CD4-positive, alpha-beta T cell treated with Interferon alpha-2 for 1 hour (primary cell): ENCODE measurements at regions not wholly inside any gene's neighbourhood (a gene's known extent, or its start where the extent isn't known, plus 50 kb on each side); places are given as distances from the start of the nearest gene placed in this dataset.

Experiments
- DNase-seq, 2 donors: peaks; one replicate each; pipeline ENCODE4 v3.0.0-alpha.2; 2020 to 2022

DNA sequence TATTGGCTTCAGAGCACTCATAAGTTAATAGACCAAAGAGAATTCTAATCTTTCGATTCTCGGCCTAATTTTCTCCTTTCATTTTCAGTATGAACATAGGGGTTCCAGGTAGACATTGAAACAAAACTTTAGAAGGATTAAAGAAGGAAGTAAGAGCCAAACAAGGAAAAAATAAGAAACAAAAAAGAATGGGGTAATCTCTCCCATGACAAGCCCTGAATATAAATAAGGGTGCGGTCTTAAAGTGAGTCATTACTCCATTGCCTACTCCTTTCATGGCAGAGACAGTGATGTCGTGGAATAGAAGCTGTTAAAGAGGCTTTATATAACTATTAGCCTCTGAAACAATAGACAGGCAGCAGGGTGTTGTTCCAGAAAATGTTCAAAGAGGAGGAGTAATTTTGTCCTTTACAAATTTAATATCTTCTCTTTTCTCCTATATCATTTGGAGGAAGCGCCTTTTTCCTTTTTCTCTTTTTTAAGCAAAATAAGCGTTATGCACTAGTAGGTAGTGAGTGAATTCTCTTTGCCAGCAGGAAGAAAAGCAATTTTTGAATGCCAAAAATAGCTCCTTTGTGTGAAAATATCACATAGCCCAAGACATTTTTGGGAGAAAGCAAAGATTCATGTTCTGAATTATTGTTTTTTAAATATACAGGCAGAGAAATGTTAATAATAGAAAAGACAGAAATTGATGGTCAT lies 607.9 kb upstream of the KCNMB2 start:
- peak in 1 of 2 donors; percentile 2 for DNase-seq

GRCh38 chr3:177929310-177929709 lies 606.9 kb upstream of the KCNMB2 start:
- DNase-seq = no peak

- DNase-seq = no peak
Measured at GRCh38 chr3:177930771-177931170, 605.5 kb upstream of the KCNMB2 start.

GRCh38 chr3:177931346-177931745 lies 604.9 kb upstream of the KCNMB2 start:
- DNase-seq = no peak

GRCh38 chr3:177932346-177932745 lies 603.9 kb upstream of the KCNMB2 start:
- no peak for DNase-seq

DNA sequence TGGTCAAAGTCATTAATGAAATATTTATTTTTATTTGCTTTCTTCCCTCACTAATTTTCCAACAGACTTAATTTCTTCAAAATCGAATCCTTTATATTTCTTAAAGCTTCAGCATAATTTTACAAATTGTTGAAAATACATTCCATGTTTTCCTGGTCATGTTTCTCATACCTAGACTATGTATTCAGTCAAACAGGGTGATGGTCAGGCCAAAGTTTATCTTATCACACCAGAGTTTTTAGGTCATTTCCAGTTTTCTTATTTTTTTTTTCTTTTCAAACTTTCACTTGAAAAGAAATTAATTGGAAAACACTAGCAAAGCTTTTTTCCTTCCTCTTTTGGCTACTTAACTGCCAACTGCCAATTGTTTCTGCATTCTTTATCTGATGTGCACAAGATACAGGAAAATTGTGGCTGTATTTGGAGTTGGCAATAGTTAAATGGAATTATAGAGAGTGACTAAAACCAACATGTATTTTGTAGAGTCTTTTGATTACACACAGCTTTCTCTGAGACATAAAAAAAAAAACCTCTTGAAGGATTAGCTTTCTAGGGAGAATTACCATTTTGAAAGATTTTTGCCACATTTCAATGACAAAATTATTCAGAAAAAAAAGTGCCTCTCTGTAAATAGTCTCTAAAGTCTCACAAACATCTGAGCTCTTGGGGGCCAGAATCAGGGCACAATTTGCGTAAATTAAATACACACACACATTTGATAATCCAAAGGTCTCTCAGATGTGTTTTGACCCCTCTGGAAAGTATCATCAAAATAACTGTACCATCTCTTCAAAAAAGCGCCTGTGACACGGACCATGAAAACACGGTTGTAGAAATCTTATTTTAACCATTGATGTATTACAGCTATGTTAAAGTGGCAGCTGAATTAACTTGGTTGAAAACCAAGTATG lies 603.2 kb upstream of the KCNMB2 start:
- DNase-seq = no peak

- DNase-seq = no peak
Measured at GRCh38 chr3:177934001-177934891, 602.0 kb upstream of the KCNMB2 start.

GRCh38 chr3:177935047-177935446 lies 601.2 kb upstream of the KCNMB2 start:
- DNase-seq = no peak

DNA sequence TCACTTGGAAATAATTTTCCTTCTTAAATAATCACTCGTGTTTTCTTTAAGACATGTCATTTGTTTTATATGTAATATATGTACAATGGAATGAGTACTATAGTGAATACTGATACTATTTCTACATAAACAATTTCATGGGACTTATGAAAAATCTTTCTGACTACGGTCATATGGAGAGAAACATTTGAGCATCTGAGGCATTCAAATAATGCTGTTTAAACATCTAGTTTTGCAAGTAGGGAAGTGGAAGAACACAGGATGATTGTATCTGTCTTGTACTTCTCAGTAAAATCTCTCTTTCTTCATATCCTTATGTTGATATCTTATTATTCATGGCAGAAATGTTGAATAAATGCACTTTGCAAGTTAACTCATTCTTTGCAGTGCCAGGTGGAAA lies 599.5 kb upstream of the KCNMB2 start:
- no peak for DNase-seq

DNA sequence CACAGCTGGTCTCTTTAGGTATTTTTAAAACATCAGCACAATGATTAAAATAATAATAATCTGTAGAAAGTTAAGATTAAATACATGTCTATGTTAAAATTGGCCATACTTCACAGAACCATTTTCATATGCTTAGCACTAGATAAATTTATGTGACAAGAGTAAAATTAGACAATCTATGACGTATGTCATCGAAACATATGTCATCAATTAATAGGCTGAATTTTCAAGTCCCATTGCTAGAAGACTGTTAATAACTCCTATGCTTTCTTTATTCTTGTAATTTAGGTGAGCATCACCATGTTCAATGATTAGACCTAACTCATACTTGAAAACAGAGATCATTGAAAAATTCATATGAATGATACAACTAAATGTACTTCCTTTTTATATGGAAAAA lies 593.3 kb upstream of the KCNMB2 start:
- no peak for DNase-seq

GRCh38 chr3:177944228-177944661 lies 592.0 kb upstream of the KCNMB2 start:
- peak in 1 of 2 donors; percentile 60 for DNase-seq

DNA sequence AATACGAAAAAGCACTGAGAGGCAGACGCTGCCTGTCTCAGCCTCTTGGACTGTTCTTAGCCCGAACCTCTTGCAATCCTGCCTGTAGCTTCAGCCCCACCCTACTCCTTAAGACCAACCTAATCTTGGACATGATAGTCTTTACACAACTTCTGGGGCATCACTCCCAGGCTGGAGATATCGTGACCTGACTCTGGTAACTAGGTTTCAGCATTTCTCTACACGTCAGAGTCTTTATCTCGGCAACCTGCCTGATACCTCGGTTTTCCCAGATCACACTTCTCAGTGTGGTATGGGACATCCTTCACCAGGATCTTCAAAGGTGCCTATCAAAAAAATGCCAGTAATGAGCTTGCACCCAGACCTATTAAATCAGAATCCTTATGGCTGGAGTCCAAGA lies 590.2 kb upstream of the KCNMB2 start:
- DNase-seq = no peak

DNA sequence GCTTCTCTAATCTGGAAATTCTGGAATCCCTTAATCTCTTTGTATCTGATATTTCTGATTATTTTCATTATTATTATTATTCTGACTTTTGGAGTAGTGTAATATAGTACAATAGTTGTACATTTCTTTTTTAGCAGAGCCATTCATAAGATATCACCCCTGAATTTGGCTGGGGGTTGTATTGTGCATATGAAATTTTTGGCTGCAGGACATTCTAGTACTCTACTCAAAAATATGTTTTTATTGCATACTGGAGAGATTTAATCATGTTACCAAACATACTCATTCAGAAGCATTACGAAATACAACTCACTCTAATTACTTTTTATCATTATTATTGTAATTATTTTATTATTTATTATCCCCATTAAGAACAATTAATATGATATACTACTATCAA lies 589.7 kb upstream of the KCNMB2 start:
- no peak for DNase-seq

DNA sequence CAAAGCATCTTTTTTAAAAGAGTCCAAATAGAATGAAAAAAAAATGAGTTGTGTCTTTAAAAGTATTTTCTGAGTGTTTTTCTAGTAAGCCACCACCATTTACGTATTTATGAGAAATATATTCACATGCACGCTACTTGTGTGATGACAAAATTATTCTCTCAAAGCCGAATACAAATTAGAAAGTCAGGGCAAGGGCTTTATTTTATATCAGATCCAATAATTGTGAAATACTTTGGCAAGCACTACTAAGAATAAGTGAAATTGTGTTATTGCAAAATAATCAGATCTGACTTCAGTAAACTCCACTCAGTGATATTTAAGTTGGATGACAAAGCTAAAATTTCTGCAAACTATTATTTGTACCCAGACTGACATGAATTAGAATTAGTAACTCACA lies 589.3 kb upstream of the KCNMB2 start:
- no peak for DNase-seq

DNA sequence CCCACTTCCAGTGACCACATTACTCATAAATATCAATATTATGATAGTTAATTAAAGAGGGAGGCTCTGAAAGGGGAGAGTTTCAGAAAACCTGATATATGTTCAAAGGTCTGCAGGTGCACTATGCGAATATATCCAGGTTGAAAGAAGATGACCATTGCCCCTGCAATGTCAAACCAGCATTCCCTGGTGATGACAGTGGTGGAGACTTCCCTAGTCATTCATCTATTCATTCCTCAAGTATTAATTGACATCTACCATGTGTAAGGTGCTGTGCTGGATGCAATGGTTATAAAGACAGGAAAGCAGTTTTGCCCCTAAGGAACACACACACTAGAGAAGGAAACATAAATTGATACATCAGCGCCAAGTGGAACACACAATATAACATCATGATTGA lies 588.3 kb upstream of the KCNMB2 start:
- DNase-seq = no peak

- no peak for DNase-seq
Measured at GRCh38 chr3:177948716-177949425, 587.4 kb upstream of the KCNMB2 start.

- DNase-seq = no peak
Measured at GRCh38 chr3:177959188-177959587, 577.0 kb upstream of the KCNMB2 start.

GRCh38 chr3:177960014-177960413 lies 576.2 kb upstream of the KCNMB2 start:
- DNase-seq = no peak

- DNase-seq = no peak
Measured at GRCh38 chr3:177960722-177961121, 575.5 kb upstream of the KCNMB2 start.

GRCh38 chr3:177961784-177962183 lies 574.5 kb upstream of the KCNMB2 start:
- no peak for DNase-seq

GRCh38 chr3:177966493-177966892 lies 569.7 kb upstream of the KCNMB2 start:
- no peak for DNase-seq

DNA sequence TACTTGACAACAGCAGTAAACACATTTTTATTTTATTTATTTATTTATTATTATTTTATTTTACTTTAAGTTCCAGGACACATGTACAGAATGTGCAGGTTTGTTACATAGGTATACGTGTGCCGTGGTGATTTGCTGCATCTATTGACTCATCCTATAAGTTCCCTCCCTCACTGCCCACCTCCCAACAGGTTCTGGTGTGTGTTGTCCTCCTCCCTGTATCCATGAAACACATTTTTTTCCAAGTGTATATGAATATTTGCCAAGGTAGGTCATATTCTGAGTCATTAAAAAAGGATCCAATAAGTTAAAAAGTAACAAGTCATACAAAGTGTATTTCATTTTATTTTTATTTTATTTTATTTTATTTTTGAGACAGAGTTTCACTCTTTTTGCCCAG lies 567.3 kb upstream of the KCNMB2 start:
- no peak for DNase-seq
